ENCODE measurements at regions not wholly inside any gene's neighbourhood (a gene's known extent, or its start where the extent isn't known, plus 50 kb on each side); places are given as distances from the start of the nearest gene placed in this dataset.

DNA sequence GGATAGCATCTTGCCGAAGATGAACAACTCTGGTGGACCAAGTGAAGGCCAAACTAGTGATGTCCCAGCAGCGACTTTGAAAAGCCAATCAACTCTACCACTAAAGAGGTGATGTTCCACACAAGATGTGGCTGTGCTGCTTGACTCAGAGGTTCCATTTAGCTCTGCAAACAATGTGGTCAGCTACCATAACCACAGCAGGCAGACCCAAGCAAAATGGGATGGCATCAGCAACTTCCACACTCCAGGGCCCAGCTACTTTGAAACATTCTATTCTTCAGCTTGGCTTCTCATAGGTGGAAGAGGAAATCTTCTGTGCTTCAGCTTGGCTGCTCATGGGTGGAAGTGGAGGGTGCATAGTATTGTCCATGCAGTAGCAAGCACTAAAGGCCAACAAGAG lies 70.5 kb downstream of the IRX2 start:
- TF ChIP-seq, protein P1, sequence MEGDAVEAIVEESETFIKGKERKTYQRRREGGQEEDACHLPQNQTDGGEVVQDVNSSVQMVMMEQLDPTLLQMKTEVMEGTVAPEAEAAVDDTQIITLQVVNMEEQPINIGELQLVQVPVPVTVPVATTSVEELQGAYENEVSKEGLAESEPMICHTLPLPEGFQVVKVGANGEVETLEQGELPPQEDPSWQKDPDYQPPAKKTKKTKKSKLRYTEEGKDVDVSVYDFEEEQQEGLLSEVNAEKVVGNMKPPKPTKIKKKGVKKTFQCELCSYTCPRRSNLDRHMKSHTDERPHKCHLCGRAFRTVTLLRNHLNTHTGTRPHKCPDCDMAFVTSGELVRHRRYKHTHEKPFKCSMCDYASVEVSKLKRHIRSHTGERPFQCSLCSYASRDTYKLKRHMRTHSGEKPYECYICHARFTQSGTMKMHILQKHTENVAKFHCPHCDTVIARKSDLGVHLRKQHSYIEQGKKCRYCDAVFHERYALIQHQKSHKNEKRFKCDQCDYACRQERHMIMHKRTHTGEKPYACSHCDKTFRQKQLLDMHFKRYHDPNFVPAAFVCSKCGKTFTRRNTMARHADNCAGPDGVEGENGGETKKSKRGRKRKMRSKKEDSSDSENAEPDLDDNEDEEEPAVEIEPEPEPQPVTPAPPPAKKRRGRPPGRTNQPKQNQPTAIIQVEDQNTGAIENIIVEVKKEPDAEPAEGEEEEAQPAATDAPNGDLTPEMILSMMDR (IDR thresholded peaks at IDR 0.05; ENCODE audit: borderline replicate concordance, extremely low read depth, low read length, poor library complexity, severe bottlenecking) = no peak
- TF ChIP-seq EZH2 (IDR thresholded peaks at IDR 0.05; ENCODE audit: borderline replicate concordance, low read depth, low read length, severe bottlenecking) = no peak

Measured in DND-41 (cell line).